Activated T-helper 1 cell treated with Interleukin-2 at 50 U/mL for 16 hours (primary cell): ENCODE measurements at regions not wholly inside any gene's neighbourhood (a gene's known extent, or its start where the extent isn't known, plus 50 kb on each side); places are given as distances from the start of the nearest gene placed in this dataset.
"Not testable (repeated sequence)": the region's sequence is repeated elsewhere in the genome, so short reads cannot be mapped to it uniquely, and the experiment has no call there.

Experiments
- DNase-seq: peaks from one replicate; pipeline ENCODE4 v3.0.0-alpha.2; 2020; ENCODE audit warnings: low read depth

GRCh38 chr6:3962291-3963280 is 113.4 kb downstream of the FAM50B start:
- no peak for DNase-seq

- DNase-seq = no peak
These were observed 114.3 kb downstream of the FAM50B start for GRCh38 chr6:3963426-3963825.

GRCh38 chr6:3965071-3965718 is 113.7 kb downstream of the FAM217A start:
- DNase-seq = no peak

- DNase-seq = no peak
These were observed 112.5 kb downstream of the FAM217A start for GRCh38 chr6:3966426-3966825.

- no peak for DNase-seq
These were observed 108.8 kb downstream of the FAM217A start for GRCh38 chr6:3970097-3970496.

GRCh38 chr6:3973152-3973551 is 105.8 kb downstream of the FAM217A start:
- DNase-seq = not testable (repeated sequence)

GRCh38 chr6:3977875-3978711 is 100.8 kb downstream of the FAM217A start:
- DNase-seq = no peak

GRCh38 chr6:3978966-3979365 is 100.0 kb downstream of the FAM217A start:
- DNase-seq = not testable (repeated sequence)

- DNase-seq = no peak
These were observed 97.0 kb downstream of the FAM217A start for GRCh38 chr6:3981917-3982316.

GRCh38 chr6:3983778-3984177 is 95.2 kb downstream of the FAM217A start:
- no peak for DNase-seq

GRCh38 chr6:3984494-3984893 is 94.4 kb downstream of the FAM217A start:
- no peak for DNase-seq

- no peak for DNase-seq
These were observed 92.7 kb downstream of the FAM217A start for GRCh38 chr6:3986241-3986640.

- DNase-seq = no peak
These were observed 91.9 kb downstream of the FAM217A start for GRCh38 chr6:3987053-3987452.

- DNase-seq = no peak
These were observed 91.4 kb downstream of the FAM217A start for GRCh38 chr6:3987576-3987975.

GRCh38 chr6:3990692-3991491 is 88.0 kb downstream of the FAM217A start:
- DNase-seq = peak; percentile 40

- no peak for DNase-seq
These were observed 87.0 kb downstream of the FAM217A start for GRCh38 chr6:3991941-3992340.

GRCh38 chr6:3996349-3996748 is 82.6 kb downstream of the FAM217A start:
- no peak for DNase-seq

- DNase-seq = no peak
These were observed 81.7 kb downstream of the FAM217A start for GRCh38 chr6:3997177-3997770.

- DNase-seq = no peak
These were observed 78.9 kb downstream of the FAM217A start for GRCh38 chr6:3999800-4000661.

- no peak for DNase-seq
These were observed 74.7 kb downstream of the FAM217A start for GRCh38 chr6:4004249-4004648.
